K562 (cell line): ENCODE measurements at regions not wholly inside any gene's neighbourhood (a gene's known extent, or its start where the extent isn't known, plus 50 kb on each side); places are given as distances from the start of the nearest gene placed in this dataset.

Experiments used
- CBX3 ChIP-seq, 2 experiments: IDR thresholded peaks; 1 replicate in 1 of 2; 2 replicates in 1 of 2; pipeline ENCODE4 v1.6.1; 2012; ENCODE audit warnings: inconsistent platforms in 2 of 2, low read length in 2 of 2, borderline replicate concordance in 1 of 2, control low read depth in 1 of 2
- DEAF1 ChIP-seq: fragments of 450-650 bp; formaldehyde crosslinking; IDR thresholded peaks from 2 replicates; pipeline ENCODE4 v1.4.0; 2020; ENCODE audit warnings: mild to moderate bottlenecking, moderate library complexity
- KLF13 ChIP-seq: fragments of 450-650 bp; IDR thresholded peaks from 2 replicates; pipeline ENCODE4 v1.6.1; 2016; ENCODE audit warnings: missing genetic modification characterization, low read depth, mild to moderate bottlenecking, missing compliant biosample characterization, moderate library complexity, borderline replicate concordance
- MAFG ChIP-seq: fragments of 450-650 bp; conservative IDR thresholded peaks from 2 replicates; pipeline ENCODE4 v1.6.1; 2016; ENCODE audit warnings: missing genetic modification characterization, missing compliant biosample characterization
- MAZ ChIP-seq, 2 experiments: fragments of 450-650 bp in 1 of 2; sonication (generic) in 1 of 2; formaldehyde crosslinking; IDR thresholded peaks in 1 of 2; conservative IDR thresholded peaks in 1 of 2; 2 replicates each; pipeline versions ENCODE4 v1.4.0 to v1.5.0; 2020; ENCODE audit warnings: mild to moderate bottlenecking in 1 of 2, missing genetic modification reagents in 1 of 2
- ZNF274 ChIP-seq: IDR thresholded peaks from 2 replicates; pipeline ENCODE4 v1.6.1; 2011; ENCODE audit warnings: low read depth, mild to moderate bottlenecking, low read length, moderate library complexity, borderline replicate concordance
- ZNF639 ChIP-seq, 2 experiments: fragments of 200-800 bp in 1 of 2; sonication (Bioruptor generic) in 1 of 2; sonication (generic) in 1 of 2; formaldehyde crosslinking in 1 of 2; IDR thresholded peaks in 1 of 2; conservative IDR thresholded peaks in 1 of 2; 2 replicates each; pipeline versions ENCODE4 v1.5.0 to v1.6.1; 2016 to 2020; ENCODE audit warnings: missing compliant biosample characterization in 1 of 2, missing genetic modification characterization in 1 of 2, missing genetic modification reagents in 1 of 2
- ZNF75A ChIP-seq: fragments of 450-650 bp; formaldehyde crosslinking; IDR thresholded peaks from 2 replicates; pipeline ENCODE4 v1.4.0; 2020; ENCODE audit warnings: mild to moderate bottlenecking

GRCh38 chr5:125421006-125421405 lies 674.6 kb upstream of the ZNF608 start (continued):
- TF ChIP-seq DEAF1 (CRISPR knock-in tag) (no peak), ZNF75A (CRISPR knock-in tag) (no peak), MAFG (no peak), ZNF639 (CRISPR knock-in tag; conservative IDR thresholded peaks at IDR 0.05 in 1 of 2, IDR thresholded peaks at IDR 0.05 in 1 of 2) (no peak), CBX3 (IDR thresholded peaks at IDR 0.05; ENCODE audit: borderline replicate concordance in 1 of 2, low read length in 2 of 2) (no peak), MAZ (CRISPR knock-in tag; conservative IDR thresholded peaks at IDR 0.05 in 1 of 2, IDR thresholded peaks at IDR 0.05 in 1 of 2) (no peak), ZNF274 (no peak), KLF13 (tag) (no peak)
